Gastrocnemius medialis (tissue), 4 donors: ENCODE measurements at regions not wholly inside any gene's neighbourhood (a gene's known extent, or its start where the extent isn't known, plus 50 kb on each side); places are given as distances from the start of the nearest gene placed in this dataset.

Experiments
- ATAC-seq, 2 donors: fragments of 150-250 bp; one replicate each; pipeline ENCODE4 v1.9.1; 2016
- DNase-seq, 2 donors: peaks; one replicate each; pipeline ENCODE4 v3.0.0-alpha.2; 2019
- H3K27ac ChIP-seq, 4 donors: fragments of 200-600 bp; sonication (generic); 1 replicate in 1 of 4; 2 replicates in 3 of 4; pipeline ENCODE4 v1.5.1; 2016 to 2018; ENCODE audit warnings: mild to moderate bottlenecking in 2 of 4, moderate library complexity in 1 of 4
- H3K27me3 ChIP-seq, 3 donors: fragments of 200-600 bp; sonication (generic) in 2 of 3; 1 replicate in 1 of 3; 2 replicates in 2 of 3; pipeline versions ENCODE4 v1.5.1 to v1.6.0; 2016 to 2019; ENCODE audit warnings: mild to moderate bottlenecking in 1 of 3, moderate library complexity in 1 of 3
- H3K36me3 ChIP-seq, 2 donors: fragments of 200-600 bp; sonication (generic) in 1 of 2; one replicate each; pipeline ENCODE4 v1.5.1; 2017 to 2018
- H3K4me1 ChIP-seq, 2 donors: fragments of 200-600 bp; sonication (generic) in 1 of 2; one replicate each; pipeline ENCODE4 v1.5.1; 2016 to 2017; ENCODE audit warnings: mild to moderate bottlenecking in 2 of 2
- H3K4me3 ChIP-seq, 4 donors: fragments of 200-600 bp; sonication (generic) in 3 of 4; 1 replicate in 1 of 4; 2 replicates in 3 of 4; pipeline ENCODE4 v1.5.1; 2016 to 2019; ENCODE audit warnings: mild to moderate bottlenecking in 2 of 4
- H3K9me3 ChIP-seq, 3 donors: fragments of 200-600 bp; sonication (generic) in 2 of 3; 1 replicate in 1 of 3; 2 replicates in 2 of 3; pipeline ENCODE4 v1.5.1; 2016 to 2019
- CTCF ChIP-seq, 5 experiments: fragments of 450-650 bp in 3 of 5; fragments of 200-600 bp in 2 of 5; sonication (generic) in 2 of 5; IDR thresholded peaks in 4 of 5; conservative IDR thresholded peaks in 1 of 5; 1 replicate in 4 of 5; 2 replicates in 1 of 5; pipeline ENCODE4 v1.5.1; 2016 to 2019; ENCODE audit warnings: antibody characterized with exemption in 5 of 5, mild to moderate bottlenecking in 3 of 5, moderate library complexity in 3 of 5
- POLR2A ChIP-seq, 2 donors: fragments of 450-650 bp; IDR thresholded peaks; one replicate each; pipeline ENCODE4 v1.6.1; 2017; ENCODE audit warnings: antibody characterized with exemption in 2 of 2, mild to moderate bottlenecking in 2 of 2, moderate library complexity in 2 of 2
- in situ Hi-C, 4 donors: fragments of 200-750 bp; cut with MboI; loops; one replicate each; pipeline versions ENCODE4 v1.15.0 to v1.8.0; 2017; ENCODE audit warnings: low sequenced_read_pairs in 4 of 4
- intact Hi-C: fragments of 100-400 bp; cut with DNase I; formaldehyde crosslinking; loops from one replicate; pipeline ENCODE4 v1.15.1; 2023; ENCODE audit warnings: low total_unique reads

- Histone ChIP-seq H3K9me3 (no peaks in the 10 kb centered on the region), H3K36me3 (no peaks in the 10 kb centered on the region), H3K27me3 (no peaks in the 10 kb centered on the region), H3K4me1 (no peaks in the 10 kb centered on the region), H3K27ac (no peak overlapping the region), H3K4me3 (no peak overlapping the region)
- no peak for ATAC-seq
- DNase-seq = no peak
- in situ Hi-C loops (no loop called here), intact Hi-C loops (no loop called here)
- no peak for TF ChIP-seq POLR2A (IDR thresholded peaks at IDR 0.05)
- no peak for TF ChIP-seq CTCF (IDR thresholded peaks at IDR 0.05 in 4 of 5, conservative IDR thresholded peaks at IDR 0.05 in 1 of 5)
These were observed 393.5 kb upstream of the MON1B start for GRCh38 chr16:76797457-76797856.

GRCh38 chr16:76800196-76800595, 390.8 kb upstream of the MON1B start:
- H3K9me3 ChIP-seq = no peaks in the 10 kb centered on the region
- H3K36me3 ChIP-seq = no peaks in the 10 kb centered on the region
- H3K4me1 ChIP-seq = no peaks in the 10 kb centered on the region
- in situ Hi-C loops (no loop called here), intact Hi-C loops (no loop called here)
- no peak overlapping the region for H3K27ac ChIP-seq
- no peaks in the 10 kb centered on the region for H3K27me3 ChIP-seq
- no peak for TF ChIP-seq CTCF (IDR thresholded peaks at IDR 0.05 in 4 of 5, conservative IDR thresholded peaks at IDR 0.05 in 1 of 5)
- TF ChIP-seq POLR2A (IDR thresholded peaks at IDR 0.05) = no peak
- H3K4me3 ChIP-seq = no peak overlapping the region
- DNase-seq (no peak), ATAC-seq (no peak)

- intact Hi-C loops = no loop called here
- H3K27ac ChIP-seq = no peak overlapping the region
- H3K27me3 ChIP-seq = no peaks in the 10 kb centered on the region
- H3K4me3 ChIP-seq = no peak overlapping the region
- H3K9me3 ChIP-seq = no peaks in the 10 kb centered on the region
- no peak for DNase-seq
- no peaks in the 10 kb centered on the region for H3K36me3 ChIP-seq
- in situ Hi-C loops = no loop called here
- no peak for ATAC-seq
- TF ChIP-seq POLR2A (IDR thresholded peaks at IDR 0.05) = no peak
- TF ChIP-seq CTCF (IDR thresholded peaks at IDR 0.05 in 4 of 5, conservative IDR thresholded peaks at IDR 0.05 in 1 of 5) = no peak
- no peaks in the 10 kb centered on the region for H3K4me1 ChIP-seq
These were observed 389.6 kb upstream of the MON1B start for GRCh38 chr16:76801357-76801756.

GRCh38 chr16:76816475-76816874, 374.5 kb upstream of the MON1B start:
- in situ Hi-C loops = no loop called here

More at GRCh38 chr16:76816475-76816874, 374.5 kb upstream of the MON1B start:
- Histone ChIP-seq H3K36me3 (no peaks in the 10 kb centered on the region), H3K4me1 (no peaks in the 10 kb centered on the region), H3K4me3 (no peak overlapping the region), H3K9me3 (no peaks in the 10 kb centered on the region), H3K27ac (no peak overlapping the region), H3K27me3 (no peaks in the 10 kb centered on the region)
- ATAC-seq (no peak), DNase-seq (no peak)
- intact Hi-C loops = no loop called here
- no peak for TF ChIP-seq CTCF (IDR thresholded peaks at IDR 0.05 in 4 of 5, conservative IDR thresholded peaks at IDR 0.05 in 1 of 5)
- TF ChIP-seq POLR2A (IDR thresholded peaks at IDR 0.05) = no peak
